ENCODE measurements at regions not wholly inside any gene's neighbourhood (a gene's known extent, or its start where the extent isn't known, plus 50 kb on each side); places are given as distances from the start of the nearest gene placed in this dataset.

DNA sequence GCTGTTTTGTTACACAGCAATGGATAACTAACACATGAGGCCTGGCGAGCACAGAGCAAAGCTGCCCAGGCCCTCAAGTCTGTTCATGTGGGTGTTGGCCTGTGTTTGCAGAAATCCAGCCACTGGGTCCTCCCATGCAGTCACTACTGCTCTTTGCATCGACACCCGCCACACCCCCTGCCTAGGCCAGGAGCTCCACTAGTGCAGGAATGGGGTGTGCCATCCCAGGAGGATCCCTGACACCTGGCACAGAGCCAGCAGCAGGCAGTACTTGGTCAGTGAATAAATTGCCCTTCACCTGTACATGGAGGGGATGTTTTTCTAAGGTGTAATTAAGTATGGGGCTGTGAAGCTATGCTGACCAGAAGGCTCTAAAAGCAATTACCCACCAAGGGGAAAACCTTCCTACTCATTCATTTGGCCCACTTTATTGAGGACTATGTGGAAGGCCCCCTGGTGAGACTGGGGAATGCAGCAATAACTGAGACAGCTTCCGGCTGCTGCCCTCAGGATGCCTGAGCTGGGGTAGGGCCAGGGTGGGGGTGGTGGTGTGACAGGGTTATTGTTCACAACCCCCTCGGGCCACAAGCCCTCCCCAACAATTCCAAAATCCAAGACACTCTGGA is 160.8 kb downstream of the CRYBB2 start:
- H3K4me1 ChIP-seq (ENCODE audit: control insufficient read depth in 3 of 3, insufficient read depth in 2 of 3, low read depth in 1 of 3, low read length in 2 of 3) = no peaks in the 10 kb centered on the region
- H3K27ac ChIP-seq (ENCODE audit: low read depth in 1 of 3, low read length in 2 of 3) = no peak overlapping the region
- no peak overlapping the region for H3K4me3 ChIP-seq (ENCODE audit: low read depth in 1 of 3, low read length in 3 of 3)
- peak in 1 of 2 donors; percentile 51 for DNase-seq
- no peak for FAIRE-seq
- no peaks in the 10 kb centered on the region for H3K9me3 ChIP-seq (ENCODE audit: control insufficient read depth in 2 of 2, insufficient read depth in 1 of 2, low read depth in 1 of 2, low read length in 1 of 2)
- 88 to 97% (median 91%) methylated on average over 5 of the region's 5 CpGs for WGBS, 3 donors
- no peaks in the 10 kb centered on the region for H3K27me3 ChIP-seq (ENCODE audit: control insufficient read depth in 3 of 3, insufficient read depth in 3 of 3, low read length in 3 of 3)
- peaks cover 0 to 31% (median 0%) of the 10 kb centered on the region in 3 donors for H3K36me3 ChIP-seq (ENCODE audit: control insufficient read depth in 3 of 3, insufficient read depth in 2 of 3, low read depth in 1 of 3, low read length in 3 of 3)

DNA sequence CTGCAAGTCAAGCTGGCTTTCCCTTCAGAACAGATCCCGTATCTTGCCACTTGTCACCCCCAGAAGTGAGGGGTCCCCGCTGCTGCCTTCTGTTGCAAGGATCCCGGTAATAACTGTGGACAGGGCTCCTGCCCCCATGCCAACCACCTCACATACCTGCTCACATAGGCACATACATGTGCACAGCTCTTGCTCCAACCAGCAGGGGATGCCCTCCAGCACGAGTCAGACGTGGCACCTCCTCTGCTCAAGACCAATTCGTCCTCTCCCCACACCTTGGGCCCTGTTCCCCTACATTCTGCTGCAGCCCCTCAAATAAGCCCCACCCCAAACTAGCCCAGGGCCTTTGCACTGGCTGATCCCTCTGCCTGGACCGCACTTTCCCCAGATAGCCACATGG is 163.3 kb downstream of the CRYBB2 start:
- no peak overlapping the region for H3K27ac ChIP-seq (ENCODE audit: low read depth in 1 of 3, low read length in 2 of 3)
- H3K9me3 ChIP-seq (ENCODE audit: control insufficient read depth in 2 of 2, insufficient read depth in 1 of 2, low read depth in 1 of 2, low read length in 1 of 2) = no peaks in the 10 kb centered on the region
- DNase-seq (no peak), FAIRE-seq (no peak)
- H3K4me3 ChIP-seq (ENCODE audit: low read depth in 1 of 3, low read length in 3 of 3) = no peak overlapping the region
- H3K27me3 ChIP-seq (ENCODE audit: control insufficient read depth in 3 of 3, insufficient read depth in 3 of 3, low read length in 3 of 3) = no peaks in the 10 kb centered on the region
- H3K4me1 ChIP-seq (ENCODE audit: control insufficient read depth in 3 of 3, insufficient read depth in 2 of 3, low read depth in 1 of 3, low read length in 2 of 3) = no peaks in the 10 kb centered on the region
- H3K36me3 ChIP-seq (ENCODE audit: control insufficient read depth in 3 of 3, insufficient read depth in 2 of 3, low read depth in 1 of 3, low read length in 3 of 3) = peaks cover 0 to 24% (median 0%) of the 10 kb centered on the region in 3 donors
- 72 to 84% (median 75%) methylated on average over 7 of the region's 7 CpGs for WGBS, 3 donors

- H3K27me3 ChIP-seq (ENCODE audit: control insufficient read depth in 3 of 3, insufficient read depth in 3 of 3, low read length in 3 of 3) = no peaks in the 10 kb centered on the region
- FAIRE-seq = no peak
- 83 to 91% (median 84%) methylated on average over 14 to 15 of the region's 15 CpGs for WGBS, 3 donors
- DNase-seq = no peak
- H3K36me3 ChIP-seq (ENCODE audit: control insufficient read depth in 3 of 3, insufficient read depth in 2 of 3, low read depth in 1 of 3, low read length in 3 of 3) = peaks cover 0 to 23% (median 0%) of the 10 kb centered on the region in 3 donors
- H3K27ac ChIP-seq (ENCODE audit: low read depth in 1 of 3, low read length in 2 of 3) = no peak overlapping the region
- H3K4me1 ChIP-seq (ENCODE audit: control insufficient read depth in 3 of 3, insufficient read depth in 2 of 3, low read depth in 1 of 3, low read length in 2 of 3) = no peaks in the 10 kb centered on the region
- no peak overlapping the region for H3K4me3 ChIP-seq (ENCODE audit: low read depth in 1 of 3, low read length in 3 of 3)
- no peaks in the 10 kb centered on the region for H3K9me3 ChIP-seq (ENCODE audit: control insufficient read depth in 2 of 2, insufficient read depth in 1 of 2, low read depth in 1 of 2, low read length in 1 of 2)
These were observed 163.9 kb downstream of the CRYBB2 start for GRCh38 chr22:25383278-25383820.

DNA sequence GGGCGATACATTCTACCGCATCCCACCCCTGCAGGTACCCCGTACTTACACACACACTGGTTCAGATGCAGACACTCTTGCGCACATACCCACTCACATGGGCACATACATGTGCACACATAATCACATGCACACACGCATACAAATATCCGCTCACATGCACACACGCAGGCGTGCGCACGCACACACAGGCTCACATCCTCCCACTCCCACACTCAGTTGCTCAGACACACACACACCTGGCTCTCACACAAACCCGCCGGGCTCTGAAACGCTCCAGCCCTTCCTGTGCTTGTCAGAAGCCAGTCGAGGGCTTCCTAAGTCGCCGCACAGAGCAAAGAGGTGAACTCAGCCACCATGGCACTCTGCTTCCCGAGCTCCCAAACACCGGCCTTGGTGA is 164.5 kb downstream of the CRYBB2 start:
- 84 to 88% (median 87%) methylated on average over 18 of the region's 18 CpGs for WGBS, 3 donors
- Histone ChIP-seq H3K27me3 (ENCODE audit: control insufficient read depth in 3 of 3, insufficient read depth in 3 of 3, low read length in 3 of 3) (no peaks in the 10 kb centered on the region), H3K4me3 (ENCODE audit: low read depth in 1 of 3, low read length in 3 of 3) (no peak overlapping the region), H3K36me3 (ENCODE audit: control insufficient read depth in 3 of 3, insufficient read depth in 2 of 3, low read depth in 1 of 3, low read length in 3 of 3) (peaks cover 0 to 18% (median 0%) of the 10 kb centered on the region in 3 donors), H3K27ac (ENCODE audit: low read depth in 1 of 3, low read length in 2 of 3) (no peak overlapping the region), H3K4me1 (ENCODE audit: control insufficient read depth in 3 of 3, insufficient read depth in 2 of 3, low read depth in 1 of 3, low read length in 2 of 3) (no peaks in the 10 kb centered on the region), H3K9me3 (ENCODE audit: control insufficient read depth in 2 of 2, insufficient read depth in 1 of 2, low read depth in 1 of 2, low read length in 1 of 2) (no peaks in the 10 kb centered on the region)
- DNase-seq = no peak
- FAIRE-seq = no peak

GRCh38 chr22:25386538-25386884 is 167.1 kb downstream of the CRYBB2 start:
- whole genome bisulfite sequencing, 3 donors = 88 to 92% (median 91%) methylated on average over 9 of the region's 9 CpGs
- FAIRE-seq (no peak), DNase-seq (no peak)
- Histone ChIP-seq H3K4me3 (ENCODE audit: low read depth in 1 of 3, low read length in 3 of 3) (no peak overlapping the region), H3K27me3 (ENCODE audit: control insufficient read depth in 3 of 3, insufficient read depth in 3 of 3, low read length in 3 of 3) (no peaks in the 10 kb centered on the region), H3K9me3 (ENCODE audit: control insufficient read depth in 2 of 2, insufficient read depth in 1 of 2, low read depth in 1 of 2, low read length in 1 of 2) (no peaks in the 10 kb centered on the region), H3K4me1 (ENCODE audit: control insufficient read depth in 3 of 3, insufficient read depth in 2 of 3, low read depth in 1 of 3, low read length in 2 of 3) (no peaks in the 10 kb centered on the region), H3K36me3 (ENCODE audit: control insufficient read depth in 3 of 3, insufficient read depth in 2 of 3, low read depth in 1 of 3, low read length in 3 of 3) (peaks cover 0 to 6% (median 0%) of the 10 kb centered on the region in 3 donors), H3K27ac (ENCODE audit: low read depth in 1 of 3, low read length in 2 of 3) (no peak overlapping the region)

DNA sequence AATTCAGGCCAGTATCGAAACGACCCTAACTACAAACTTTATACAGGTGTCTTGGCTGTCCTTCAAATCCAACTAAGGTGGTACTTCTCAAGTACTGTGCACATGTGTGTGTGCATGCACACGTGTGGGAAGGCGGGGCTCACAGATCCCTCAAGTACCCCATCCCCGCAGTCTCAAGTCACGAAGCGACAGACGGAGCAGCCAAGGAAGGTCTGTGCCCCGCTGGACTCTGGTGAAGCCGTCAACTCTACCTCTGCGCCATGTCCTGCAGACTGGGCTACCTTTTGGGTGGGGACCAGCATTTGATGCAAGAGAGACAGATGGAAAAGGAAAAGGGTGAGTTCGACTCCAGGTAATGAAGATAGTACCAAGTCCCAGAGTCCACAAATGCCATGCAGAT is 169.0 kb downstream of the CRYBB2 start:
- FAIRE-seq = no peak
- 88 to 91% (median 90%) methylated on average over 12 of the region's 12 CpGs for WGBS, 3 donors
- Histone ChIP-seq H3K4me3 (ENCODE audit: low read depth in 1 of 3, low read length in 3 of 3) (no peak overlapping the region), H3K9me3 (ENCODE audit: control insufficient read depth in 2 of 2, insufficient read depth in 1 of 2, low read depth in 1 of 2, low read length in 1 of 2) (no peaks in the 10 kb centered on the region), H3K36me3 (ENCODE audit: control insufficient read depth in 3 of 3, insufficient read depth in 2 of 3, low read depth in 1 of 3, low read length in 3 of 3) (peaks cover 0 to 6% (median 0%) of the 10 kb centered on the region in 3 donors), H3K27me3 (ENCODE audit: control insufficient read depth in 3 of 3, insufficient read depth in 3 of 3, low read length in 3 of 3) (no peaks in the 10 kb centered on the region), H3K27ac (ENCODE audit: low read depth in 1 of 3, low read length in 2 of 3) (no peak overlapping the region), H3K4me1 (ENCODE audit: control insufficient read depth in 3 of 3, insufficient read depth in 2 of 3, low read depth in 1 of 3, low read length in 2 of 3) (no peaks in the 10 kb centered on the region)
- no peak for DNase-seq

GRCh38 chr22:25388866-25389540 is 169.6 kb downstream of the CRYBB2 start:
- DNase-seq (no peak), FAIRE-seq (no peak)
- H3K27ac ChIP-seq (ENCODE audit: low read depth in 1 of 3, low read length in 2 of 3) = no peak overlapping the region
- no peak overlapping the region for H3K4me3 ChIP-seq (ENCODE audit: low read depth in 1 of 3, low read length in 3 of 3)
- WGBS, 3 donors = 60 to 75% (median 72%) methylated on average over 10 of the region's 10 CpGs
- H3K9me3 ChIP-seq (ENCODE audit: control insufficient read depth in 2 of 2, insufficient read depth in 1 of 2, low read depth in 1 of 2, low read length in 1 of 2) = no peaks in the 10 kb centered on the region
- H3K27me3 ChIP-seq (ENCODE audit: control insufficient read depth in 3 of 3, insufficient read depth in 3 of 3, low read length in 3 of 3) = no peaks in the 10 kb centered on the region
- no peaks in the 10 kb centered on the region for H3K4me1 ChIP-seq (ENCODE audit: control insufficient read depth in 3 of 3, insufficient read depth in 2 of 3, low read depth in 1 of 3, low read length in 2 of 3)
- peaks cover 0 to 6% (median 0%) of the 10 kb centered on the region in 3 donors for H3K36me3 ChIP-seq (ENCODE audit: control insufficient read depth in 3 of 3, insufficient read depth in 2 of 3, low read depth in 1 of 3, low read length in 3 of 3)

- Histone ChIP-seq H3K9me3 (ENCODE audit: control insufficient read depth in 2 of 2, insufficient read depth in 1 of 2, low read depth in 1 of 2, low read length in 1 of 2) (no peaks in the 10 kb centered on the region), H3K36me3 (ENCODE audit: control insufficient read depth in 3 of 3, insufficient read depth in 2 of 3, low read depth in 1 of 3, low read length in 3 of 3) (peaks cover 0 to 6% (median 0%) of the 10 kb centered on the region in 3 donors), H3K4me3 (ENCODE audit: low read depth in 1 of 3, low read length in 3 of 3) (no peak overlapping the region), H3K27ac (ENCODE audit: low read depth in 1 of 3, low read length in 2 of 3) (no peak overlapping the region), H3K4me1 (ENCODE audit: control insufficient read depth in 3 of 3, insufficient read depth in 2 of 3, low read depth in 1 of 3, low read length in 2 of 3) (no peaks in the 10 kb centered on the region), H3K27me3 (ENCODE audit: control insufficient read depth in 3 of 3, insufficient read depth in 3 of 3, low read length in 3 of 3) (no peaks in the 10 kb centered on the region)
- WGBS, 3 donors = 91 to 93% (median 93%) methylated on average over 11 of the region's 11 CpGs
- no peak for FAIRE-seq
- no peak for DNase-seq
These were observed 170.1 kb downstream of the CRYBB2 start for GRCh38 chr22:25389541-25389919.
